OCI-LY1 (cell line): ENCODE measurements at regions not wholly inside any gene's neighbourhood (a gene's known extent, or its start where the extent isn't known, plus 50 kb on each side); places are given as distances from the start of the nearest gene placed in this dataset.

Source experiments
- H2AFZ ChIP-seq: fragments of 200-600 bp; sonication (generic), shearing (Covaris generic); 2 replicates; pipeline ENCODE4 v1.6.0; 2014; ENCODE audit warnings: antibody characterized with exemption, mild to moderate bottlenecking, low read length
- H3F3A ChIP-seq: fragments of 200-600 bp; sonication (generic), shearing (Covaris generic); 2 replicates; pipeline ENCODE4 v1.6.0; 2014; ENCODE audit warnings: mild to moderate bottlenecking, antibody characterized with exemption, low read length, moderate library complexity; ENCODE audit not compliant: insufficient read depth
- H3K27ac ChIP-seq: fragments of 200-600 bp; sonication (generic); 2 replicates; pipeline ENCODE4 v1.5.1; 2014; ENCODE audit warnings: low read length, mixed run types, mild to moderate bottlenecking, low read depth; ENCODE audit not compliant: poor library complexity, severe bottlenecking
- H3K27me3 ChIP-seq: fragments of 200-600 bp; sonication (generic); 2 replicates; pipeline ENCODE4 v1.6.0; 2014; ENCODE audit warnings: antibody characterized with exemption, mild to moderate bottlenecking, low read length, moderate library complexity; ENCODE audit not compliant: insufficient read depth
- H3K36me3 ChIP-seq: fragments of 200-600 bp; sonication (generic); 2 replicates; pipeline ENCODE4 v1.6.1; 2014; ENCODE audit warnings: mild to moderate bottlenecking, antibody characterized with exemption, low read length, moderate library complexity, mixed read lengths; ENCODE audit not compliant: insufficient read depth
- H3K4me1 ChIP-seq: fragments of 200-600 bp; sonication (generic); 2 replicates; pipeline ENCODE4 v1.5.1; 2014; ENCODE audit warnings: mild to moderate bottlenecking, low read length, moderate library complexity; ENCODE audit not compliant: insufficient read depth, severe bottlenecking
- H3K4me2 ChIP-seq: fragments of 200-600 bp; sonication (generic), shearing (Covaris generic); 2 replicates; pipeline ENCODE4 v1.6.1; 2014; ENCODE audit warnings: low read length
- H3K4me3 ChIP-seq: fragments of 200-600 bp; sonication (generic); 2 replicates; pipeline ENCODE4 v1.5.1; 2014; ENCODE audit warnings: low read length, low read depth, mild to moderate bottlenecking, mixed read lengths; ENCODE audit not compliant: poor library complexity, severe bottlenecking
- H3K79me2 ChIP-seq: fragments of 200-600 bp; shearing (Covaris generic); 2 replicates; pipeline ENCODE4 v1.6.1; 2016; ENCODE audit warnings: mixed run types, low read length, mixed read lengths; ENCODE audit not compliant: insufficient read depth
- H3K9ac ChIP-seq: fragments of 200-600 bp; sonication (generic), shearing (Covaris generic); 2 replicates; pipeline ENCODE4 v1.6.1; 2014; ENCODE audit warnings: mild to moderate bottlenecking, low read length, mixed read lengths
- H3K9me2 ChIP-seq: fragments of 200-600 bp; sonication (generic), shearing (Covaris generic); 2 replicates; pipeline ENCODE4 v1.6.1; 2014; ENCODE audit warnings: low read depth, mild to moderate bottlenecking, low read length, mixed read lengths
- H3K9me3 ChIP-seq: fragments of 200-600 bp; shearing (Covaris generic); 2 replicates; pipeline ENCODE4 v1.6.1; 2014; ENCODE audit warnings: low read length, mixed read lengths
- H4K20me1 ChIP-seq: fragments of 200-600 bp; sonication (generic), shearing (Covaris generic); 2 replicates; pipeline ENCODE4 v1.6.0; 2016; ENCODE audit warnings: mild to moderate bottlenecking, low read length; ENCODE audit not compliant: insufficient read depth
- EZH2 ChIP-seq: fragments of 200-600 bp; sonication (generic), shearing (Covaris generic); IDR thresholded peaks from 2 replicates; pipeline ENCODE4 v1.8.0; 2017; ENCODE audit warnings: borderline replicate concordance, mixed run types, mild to moderate bottlenecking, antibody characterized with exemption, low read length, moderate library complexity, mixed read lengths
- TF ChIP-seq, protein P1 (sequence below): fragments of 200-600 bp; sonication (generic), shearing (Covaris generic); IDR thresholded peaks from 2 replicates; pipeline ENCODE4 v1.5.1; 2017; ENCODE audit warnings: mild to moderate bottlenecking, antibody characterized with exemption, low read length, moderate library complexity, mixed read lengths

DNA sequence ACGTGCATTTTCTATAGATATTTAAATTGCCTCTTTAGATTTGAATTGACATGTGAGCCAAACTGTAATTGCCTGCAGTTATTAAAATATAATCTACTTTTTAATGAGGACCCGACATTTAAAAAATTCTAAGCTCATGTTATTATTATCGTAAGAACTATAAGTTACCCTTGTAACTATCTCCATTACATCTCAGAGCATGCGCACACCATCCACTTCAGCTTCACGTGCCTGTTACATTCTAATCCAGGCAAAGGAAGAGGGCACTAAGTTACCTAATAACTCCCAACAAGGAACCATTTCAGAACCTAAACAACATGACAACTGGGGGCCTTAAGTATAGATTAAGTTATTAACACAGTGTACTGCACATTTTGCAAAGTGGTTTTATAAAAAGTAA lies 509.0 kb upstream of the DPP6 start:
- H2AFZ ChIP-seq: no peak overlapping the region
- no peak overlapping the region for H3K9ac ChIP-seq
- no peaks in the 10 kb centered on the region for H3K9me3 ChIP-seq
- H3K4me1 ChIP-seq: no peaks in the 10 kb centered on the region
- H3K36me3 ChIP-seq: no peaks in the 10 kb centered on the region
- H3K4me2 ChIP-seq: no peak overlapping the region
- H3K27me3 ChIP-seq: no peaks in the 10 kb centered on the region; the same call in 1 of the 2 replicates
- no peak for TF ChIP-seq EZH2
- TF ChIP-seq, protein P1, sequence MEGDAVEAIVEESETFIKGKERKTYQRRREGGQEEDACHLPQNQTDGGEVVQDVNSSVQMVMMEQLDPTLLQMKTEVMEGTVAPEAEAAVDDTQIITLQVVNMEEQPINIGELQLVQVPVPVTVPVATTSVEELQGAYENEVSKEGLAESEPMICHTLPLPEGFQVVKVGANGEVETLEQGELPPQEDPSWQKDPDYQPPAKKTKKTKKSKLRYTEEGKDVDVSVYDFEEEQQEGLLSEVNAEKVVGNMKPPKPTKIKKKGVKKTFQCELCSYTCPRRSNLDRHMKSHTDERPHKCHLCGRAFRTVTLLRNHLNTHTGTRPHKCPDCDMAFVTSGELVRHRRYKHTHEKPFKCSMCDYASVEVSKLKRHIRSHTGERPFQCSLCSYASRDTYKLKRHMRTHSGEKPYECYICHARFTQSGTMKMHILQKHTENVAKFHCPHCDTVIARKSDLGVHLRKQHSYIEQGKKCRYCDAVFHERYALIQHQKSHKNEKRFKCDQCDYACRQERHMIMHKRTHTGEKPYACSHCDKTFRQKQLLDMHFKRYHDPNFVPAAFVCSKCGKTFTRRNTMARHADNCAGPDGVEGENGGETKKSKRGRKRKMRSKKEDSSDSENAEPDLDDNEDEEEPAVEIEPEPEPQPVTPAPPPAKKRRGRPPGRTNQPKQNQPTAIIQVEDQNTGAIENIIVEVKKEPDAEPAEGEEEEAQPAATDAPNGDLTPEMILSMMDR: no peak
- H3K79me2 ChIP-seq: no peaks in the 10 kb centered on the region
- H4K20me1 ChIP-seq: no peaks in the 10 kb centered on the region
- H3K27ac ChIP-seq: no peak overlapping the region
- no peaks in the 10 kb centered on the region for H3K9me2 ChIP-seq
- H3K4me3 ChIP-seq: no peak overlapping the region
- H3F3A ChIP-seq: no peaks in the 10 kb centered on the region

DNA sequence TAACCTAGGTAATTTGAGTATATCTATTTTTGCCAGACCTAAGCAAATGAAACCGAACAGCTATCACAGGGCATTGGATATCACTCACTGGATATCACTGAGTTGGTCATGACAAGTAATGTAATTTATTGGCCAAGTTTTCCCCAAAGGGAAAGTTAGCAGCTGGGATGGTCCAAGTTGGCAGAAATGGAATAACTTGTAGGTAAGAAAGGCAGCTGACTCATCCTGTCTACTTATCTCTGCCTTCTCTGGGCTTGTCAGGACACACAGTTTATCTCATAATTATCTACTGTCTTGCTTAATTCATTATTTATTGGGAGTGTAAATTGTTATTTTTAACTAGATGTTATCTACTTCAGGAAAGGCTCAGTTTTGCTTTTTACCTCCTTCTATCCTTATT lies 502.0 kb upstream of the DPP6 start:
- Histone ChIP-seq H3K4me3 (no peak overlapping the region), H3K9ac (no peak overlapping the region), H3K9me3 (no peaks in the 10 kb centered on the region), H3K27ac (no peak overlapping the region), H3K4me1 (no peaks in the 10 kb centered on the region), H2AFZ (no peak overlapping the region), H3K79me2 (no peaks in the 10 kb centered on the region), H3K36me3 (no peaks in the 10 kb centered on the region), H3K9me2 (no peaks in the 10 kb centered on the region), H3K27me3 (no peaks in the 10 kb centered on the region), H3F3A (no peaks in the 10 kb centered on the region), H4K20me1 (no peaks in the 10 kb centered on the region), H3K4me2 (no peak overlapping the region)
- no peak for TF ChIP-seq EZH2
- TF ChIP-seq, protein P1: no peak

DNA sequence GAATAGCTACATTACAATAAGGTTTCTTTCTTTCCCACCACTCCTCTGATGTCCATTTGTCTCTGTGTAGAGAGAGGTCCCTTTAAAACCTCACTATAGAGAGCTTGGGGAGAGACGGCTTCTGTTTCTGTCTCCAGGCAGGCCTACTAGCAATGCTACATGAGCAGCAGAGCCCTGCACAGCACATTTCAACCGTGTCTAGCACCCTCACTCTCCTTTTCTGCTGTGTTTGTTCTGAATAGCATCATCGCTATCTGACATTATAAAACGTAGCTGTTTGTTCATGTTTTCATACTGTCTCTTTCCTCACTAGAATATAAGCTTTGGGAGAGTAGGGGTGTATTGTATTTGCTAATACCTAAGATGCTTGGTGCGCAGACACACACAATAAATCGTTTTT lies 487.8 kb upstream of the DPP6 start:
- no peaks in the 10 kb centered on the region for H3K27me3 ChIP-seq
- H3K79me2 ChIP-seq: no peaks in the 10 kb centered on the region
- no peak for TF ChIP-seq EZH2
- TF ChIP-seq, protein P1: no peak
- no peak overlapping the region for H2AFZ ChIP-seq
- 0 out of 2 replicates have a peak, but pooled peaks cover 7% of the 10 kb centered on the region for H3K9me3 ChIP-seq
- no peak overlapping the region for H3K4me2 ChIP-seq
- no peaks in the 10 kb centered on the region for H3K4me1 ChIP-seq
- H3K27ac ChIP-seq: no peak overlapping the region
- no peak overlapping the region for H3K4me3 ChIP-seq
- H4K20me1 ChIP-seq: no peaks in the 10 kb centered on the region
- no peaks in the 10 kb centered on the region for H3F3A ChIP-seq
- no peaks in the 10 kb centered on the region for H3K36me3 ChIP-seq
- no peaks in the 10 kb centered on the region for H3K9me2 ChIP-seq
- H3K9ac ChIP-seq: no peak overlapping the region
